B cell (primary cell): ENCODE measurements at regions not wholly inside any gene's neighbourhood (a gene's known extent, or its start where the extent isn't known, plus 50 kb on each side); places are given as distances from the start of the nearest gene placed in this dataset.

Experiments used
- EZH2 ChIP-seq: IDR thresholded peaks from 2 replicates; pipeline ENCODE4 v1.6.1; 2012; ENCODE audit warnings: borderline replicate concordance, low read depth, mild to moderate bottlenecking, moderate library complexity, low read length; ENCODE audit not compliant: insufficient read depth, poor library complexity, severe bottlenecking
- TF ChIP-seq, protein P1 (sequence below): fragments of 200-600 bp; IDR thresholded peaks from one replicate; pipeline ENCODE4 v1.8.0; 2022; ENCODE audit warnings: antibody characterized with exemption, mild to moderate bottlenecking

DNA sequence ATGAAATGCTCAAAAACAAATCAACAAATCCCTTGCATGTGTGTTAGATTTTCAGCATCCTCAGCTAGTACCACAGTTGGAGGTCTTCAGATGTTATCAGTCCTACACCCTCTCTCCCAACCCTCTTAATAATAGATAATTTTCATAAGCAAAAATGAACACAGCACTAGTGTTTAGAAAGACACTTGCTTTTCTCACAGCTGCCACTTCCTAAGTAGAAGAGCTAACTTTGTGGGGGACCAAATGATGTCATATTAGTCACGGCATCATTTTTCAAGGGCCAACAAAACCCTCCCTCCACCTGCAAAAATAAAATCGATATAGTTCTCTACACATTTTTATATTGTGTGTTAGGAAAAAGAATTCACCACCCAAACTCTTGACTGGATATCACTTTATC is 163.5 kb upstream of the GYPA start:
- TF ChIP-seq, protein P1, sequence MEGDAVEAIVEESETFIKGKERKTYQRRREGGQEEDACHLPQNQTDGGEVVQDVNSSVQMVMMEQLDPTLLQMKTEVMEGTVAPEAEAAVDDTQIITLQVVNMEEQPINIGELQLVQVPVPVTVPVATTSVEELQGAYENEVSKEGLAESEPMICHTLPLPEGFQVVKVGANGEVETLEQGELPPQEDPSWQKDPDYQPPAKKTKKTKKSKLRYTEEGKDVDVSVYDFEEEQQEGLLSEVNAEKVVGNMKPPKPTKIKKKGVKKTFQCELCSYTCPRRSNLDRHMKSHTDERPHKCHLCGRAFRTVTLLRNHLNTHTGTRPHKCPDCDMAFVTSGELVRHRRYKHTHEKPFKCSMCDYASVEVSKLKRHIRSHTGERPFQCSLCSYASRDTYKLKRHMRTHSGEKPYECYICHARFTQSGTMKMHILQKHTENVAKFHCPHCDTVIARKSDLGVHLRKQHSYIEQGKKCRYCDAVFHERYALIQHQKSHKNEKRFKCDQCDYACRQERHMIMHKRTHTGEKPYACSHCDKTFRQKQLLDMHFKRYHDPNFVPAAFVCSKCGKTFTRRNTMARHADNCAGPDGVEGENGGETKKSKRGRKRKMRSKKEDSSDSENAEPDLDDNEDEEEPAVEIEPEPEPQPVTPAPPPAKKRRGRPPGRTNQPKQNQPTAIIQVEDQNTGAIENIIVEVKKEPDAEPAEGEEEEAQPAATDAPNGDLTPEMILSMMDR, result no peak
- no peak for TF ChIP-seq EZH2
